GM12878 (cell line): ENCODE measurements at regions not wholly inside any gene's neighbourhood (a gene's known extent, or its start where the extent isn't known, plus 50 kb on each side); places are given as distances from the start of the nearest gene placed in this dataset.

Experiments used
- ATAC-seq: fragments of 200-7000 bp; cut with Tn5 transposase; 3 replicates; pipeline ENCODE4 v1.9.1; 2020; ENCODE audit warnings: mild to moderate bottlenecking, moderate library complexity
- BruUV-seq: library from RNA; stranded (reverse); fragments of 400-500 nt; replicated peaks from 2 replicates; lab custom pipeline; 2021; lab: Mats Ljungman, UMichigan
- CTCF ChIA-PET: fragments of 300-600 bp; sonication (Branson Sonifier 250); formaldehyde crosslinking; extraction: SDS; loops from one replicate; lab custom pipeline; 2021; ENCODE audit warnings: inconsistent platforms; lab: Yijun Ruan, JAX
- POLR2A ChIA-PET: fragments of 350-600 bp; formaldehyde crosslinking; extraction: SDS; loops from one replicate; lab custom pipeline; 2021; ENCODE audit warnings: inconsistent platforms; lab: Charles Lee
- RAD21 ChIA-PET: fragments of 300-600 bp; sonication (Branson Sonifier 250); formaldehyde crosslinking; loops from one replicate; lab custom pipeline; 2023; ENCODE audit warnings: antibody characterized with exemption; ENCODE audit not compliant: unreplicated experiment; lab: Charles Lee
- SMC1A ChIA-PET: fragments of 300-600 bp; sonication (Branson Sonifier 250); formaldehyde crosslinking; loops from one replicate; lab custom pipeline; 2023; ENCODE audit not compliant: unreplicated experiment, uncharacterized antibody; lab: Charles Lee
- DNase-seq: peaks from one replicate; pipeline ENCODE4 v3.0.0-alpha.2; 2011; ENCODE audit warnings: low read depth, low spot score
- FAIRE-seq: peaks from 3 replicates; lab custom pipeline; 2011; peaks lifted over from hg19 to GRCh38; lab: Jason Lieb, UNC
- H2AFZ ChIP-seq: 2 replicates; pipeline ENCODE4 v1.6.0; 2011; ENCODE audit warnings: low read depth, low read length, control low read depth; ENCODE audit not compliant: control insufficient read depth
- H3K27ac ChIP-seq: 2 replicates; pipeline ENCODE4 v1.5.1; 2011; ENCODE audit warnings: control low read depth; ENCODE audit not compliant: control insufficient read depth, insufficient read depth
- H3K27me3 ChIP-seq, 2 experiments: replicated peaks in 1 of 2; 2 replicates each; pipeline versions ENCODE4 v1.6.0 to v1.6.1; 2011; ENCODE audit warnings: low read length in 1 of 2; ENCODE audit not compliant: control insufficient read depth in 2 of 2, insufficient read depth in 2 of 2
- H3K36me3 ChIP-seq, 2 experiments: 2 replicates each; pipeline ENCODE4 v1.5.1; 2011; ENCODE audit warnings: low read length in 1 of 2; ENCODE audit not compliant: control insufficient read depth in 2 of 2, insufficient read depth in 2 of 2
- H3K4me1 ChIP-seq: 2 replicates; pipeline ENCODE4 v1.6.1; 2011; ENCODE audit warnings: mild to moderate bottlenecking, low read length, moderate library complexity, mixed read lengths; ENCODE audit not compliant: control insufficient read depth, insufficient read depth
- H3K4me2 ChIP-seq: 2 replicates; pipeline ENCODE4 v1.6.0; 2011; ENCODE audit warnings: control low read depth; ENCODE audit not compliant: control insufficient read depth, insufficient read depth
- H3K4me3 ChIP-seq: fragments of 200-600 bp; sonication (generic); 2 replicates; pipeline ENCODE4 v1.5.1; 2016
- H3K79me2 ChIP-seq: 2 replicates; pipeline ENCODE4 v1.6.0; 2011; ENCODE audit warnings: low read length; ENCODE audit not compliant: control insufficient read depth, insufficient read depth
- H3K9ac ChIP-seq: 2 replicates; pipeline ENCODE4 v1.8.0; 2011; ENCODE audit warnings: low read length, control low read depth, mixed read lengths; ENCODE audit not compliant: control insufficient read depth, insufficient read depth
- H3K9me3 ChIP-seq: replicated peaks from 3 replicates; pipeline ENCODE4 v1.5.1; 2011; ENCODE audit warnings: mild to moderate bottlenecking, low read length; ENCODE audit not compliant: control insufficient read depth, insufficient read depth
- H4K20me1 ChIP-seq: 2 replicates; pipeline ENCODE4 v1.6.0; 2011; ENCODE audit not compliant: control insufficient read depth, insufficient read depth
- CEBPZ ChIP-seq: fragments of 150-350 bp; IDR thresholded peaks from 2 replicates; pipeline ENCODE4 v1.6.1; 2016; ENCODE audit warnings: low read depth, low read length
- EED ChIP-seq: sonication (generic); IDR thresholded peaks from 2 replicates; pipeline ENCODE4 v1.6.1; 2016; ENCODE audit warnings: antibody characterized with exemption, low read depth
- IRF3 ChIP-seq: fragments of 450-650 bp; IDR thresholded peaks from 2 replicates; pipeline ENCODE4 v1.6.1; 2014; ENCODE audit warnings: mild to moderate bottlenecking
- IRF5 ChIP-seq: fragments of 450-650 bp; IDR thresholded peaks from 2 replicates; pipeline ENCODE4 v1.6.1; 2017; ENCODE audit warnings: borderline replicate concordance
- ZBED1 ChIP-seq: IDR thresholded peaks from 2 replicates; pipeline ENCODE4 v1.6.1; 2016; ENCODE audit warnings: borderline replicate concordance
- WGBS: methylation state at CpG from one replicate; pipeline ENCODE4 v1.1.6; 2016; ENCODE audit warnings: low lambda C conversion rate; ENCODE audit not compliant: insufficient replicate concordance, insufficient coverage; ENCODE audit errors: missing lambda C conversion rate; 5-methylcytosine and 5-hydroxymethylcytosine counted together
- in situ Hi-C: fragments of 300-500 bp; cut with MboI; formaldehyde crosslinking; loops from 9 replicates; pipeline ENCODE4 v1.14.3; 2018; ENCODE audit warnings: mixed read lengths
- intact Hi-C: fragments of 100-400 bp; cut with micrococcal nuclease; formaldehyde crosslinking; loops from one replicate; pipeline ENCODE4 v1.14.2; 2022; ENCODE audit not compliant: unreplicated experiment

- no peak for TF ChIP-seq CEBPZ
Measured at GRCh38 chr10:94205396-94205831, 157.3 kb downstream of the NOC3L start (continued).

- in situ Hi-C loops (no loop called here), intact Hi-C loops (no loop called here)
- ATAC-seq (peak; percentile 23; the same call in 1 of the 3 replicates), DNase-seq (no peak), FAIRE-seq (no peak)
- Histone ChIP-seq H3K4me1 (no peaks in the 10 kb centered on the region), H4K20me1 (no peaks in the 10 kb centered on the region), H3K4me2 (no peak overlapping the region), H2AFZ (no peak overlapping the region; the same call in 1 of the 2 replicates), H3K4me3 (no peak overlapping the region), H3K27me3 (no peaks in the 10 kb centered on the region), H3K9me3 (no peaks in the 10 kb centered on the region; the same call in 2 of the 3 replicates), H3K79me2 (no peaks in the 10 kb centered on the region), H3K9ac (no peak overlapping the region), H3K27ac (no peak overlapping the region), H3K36me3 (no peaks in the 10 kb centered on the region)
- TF ChIP-seq EED (no peak), IRF3 (no peak), IRF5 (no peak), ZBED1 (no peak)
- POLR2A ChIA-PET: no interaction called here
- no TSS peak for BruUV-seq
- CTCF ChIA-PET: no interaction called here
- SMC1A ChIA-PET: no interaction called here
- 52% methylated on average over 2 of the region's 2 CpGs for WGBS
- RAD21 ChIA-PET: no interaction called here
Measured at GRCh38 chr10:94206176-94206575, 156.6 kb downstream of the NOC3L start.
